CD4-positive, alpha-beta T cell treated with Interferon alpha-2 for 1 hour (primary cell): ENCODE measurements at regions not wholly inside any gene's neighbourhood (a gene's known extent, or its start where the extent isn't known, plus 50 kb on each side); places are given as distances from the start of the nearest gene placed in this dataset.

Experiments used
- DNase-seq, 2 donors: peaks; one replicate each; pipeline ENCODE4 v3.0.0-alpha.2; 2020 to 2022

DNA sequence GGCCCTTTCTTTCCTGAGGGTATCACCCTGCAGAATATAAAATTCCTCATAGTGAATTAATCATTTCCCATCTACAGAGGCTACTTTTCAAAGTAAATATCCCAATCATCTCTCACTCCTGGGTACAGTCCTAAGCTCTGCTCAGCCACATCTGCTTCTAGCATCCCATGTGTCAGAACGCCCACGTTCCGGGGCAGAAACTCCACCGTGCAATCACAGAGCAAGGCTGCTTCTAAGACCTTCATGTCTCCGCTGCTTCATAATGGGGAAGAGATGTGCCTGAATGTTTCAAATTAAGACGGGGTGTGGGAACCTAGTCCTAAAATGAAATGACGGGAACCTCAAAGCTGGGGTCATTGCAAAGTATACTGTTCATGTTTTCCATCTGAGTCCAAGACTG lies 208.8 kb upstream of the GMDS start:
- DNase-seq: no peak

DNA sequence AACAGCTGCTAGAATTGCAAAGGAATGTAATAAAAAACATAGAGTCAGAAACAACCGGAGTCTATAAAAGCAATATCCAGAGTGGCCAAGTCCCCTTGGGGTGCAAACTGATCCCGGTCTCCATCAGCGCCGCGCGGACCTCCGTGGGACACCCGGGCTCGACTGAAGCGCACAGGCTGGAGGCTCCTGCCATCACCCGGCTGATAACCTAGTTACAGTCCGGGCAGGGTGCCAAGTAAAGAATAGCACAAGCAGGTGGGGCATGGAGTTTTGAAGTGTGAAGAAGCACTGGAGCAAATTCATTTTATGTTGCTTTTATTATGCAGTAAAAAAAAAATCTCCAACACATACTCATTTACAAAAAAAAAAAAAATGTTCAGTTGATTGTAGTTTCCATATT lies 205.1 kb upstream of the GMDS start:
- DNase-seq: no peak

DNA sequence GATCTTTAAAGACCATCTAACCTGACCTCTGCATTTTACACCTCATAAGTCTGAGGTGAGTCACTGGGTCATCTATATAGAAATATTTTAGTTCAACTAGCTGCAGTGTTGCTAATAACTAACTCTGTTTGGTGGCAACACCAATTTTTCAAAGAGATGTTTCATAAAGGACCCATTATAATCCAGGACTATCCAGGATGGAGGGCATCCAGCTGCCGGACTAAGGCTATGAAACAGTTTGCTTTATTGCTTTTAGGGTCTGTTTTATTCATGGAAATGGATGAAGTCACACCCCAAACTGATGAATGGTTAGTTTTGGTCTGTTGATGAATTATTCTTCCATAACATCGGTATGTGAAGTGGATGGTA lies 204.2 kb upstream of the GMDS start:
- no peak for DNase-seq

DNA sequence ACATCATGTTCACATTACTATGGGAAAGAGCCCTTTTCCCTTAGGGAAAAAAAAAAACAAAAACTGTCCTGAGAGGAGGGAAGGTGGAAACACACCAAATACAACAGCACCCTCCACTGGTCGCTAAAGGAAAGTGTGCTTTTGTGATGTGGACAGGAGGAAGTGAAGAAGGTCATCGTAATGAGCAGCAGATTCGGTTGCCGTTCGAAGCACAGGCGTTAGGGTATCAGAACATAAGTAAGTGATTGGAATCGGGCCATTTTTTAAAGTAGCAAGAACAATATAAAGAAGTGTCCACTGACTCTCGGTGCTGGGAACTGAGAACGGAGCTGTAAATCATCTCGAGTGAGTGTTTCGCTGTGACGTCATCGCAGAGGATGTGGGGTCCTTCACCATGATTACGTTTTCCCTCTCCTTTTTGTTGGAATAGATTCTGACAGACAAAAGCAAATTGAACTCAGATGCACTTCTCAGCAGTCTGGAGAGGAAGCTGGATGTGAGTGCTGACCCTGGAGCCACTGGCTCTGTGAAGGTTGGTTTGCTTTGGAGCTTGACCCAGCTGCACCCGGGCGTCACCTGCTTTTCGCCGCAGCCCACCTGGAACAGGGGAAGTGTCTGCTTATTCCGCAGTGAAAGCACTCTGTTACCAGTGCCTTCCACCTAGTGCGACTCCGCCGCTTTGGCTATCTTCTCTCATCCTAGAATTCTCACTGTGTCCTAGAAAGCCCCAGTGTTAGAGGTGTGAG lies 203.6 kb upstream of the GMDS start:
- peak; percentile 8 to 28 for DNase-seq

DNA sequence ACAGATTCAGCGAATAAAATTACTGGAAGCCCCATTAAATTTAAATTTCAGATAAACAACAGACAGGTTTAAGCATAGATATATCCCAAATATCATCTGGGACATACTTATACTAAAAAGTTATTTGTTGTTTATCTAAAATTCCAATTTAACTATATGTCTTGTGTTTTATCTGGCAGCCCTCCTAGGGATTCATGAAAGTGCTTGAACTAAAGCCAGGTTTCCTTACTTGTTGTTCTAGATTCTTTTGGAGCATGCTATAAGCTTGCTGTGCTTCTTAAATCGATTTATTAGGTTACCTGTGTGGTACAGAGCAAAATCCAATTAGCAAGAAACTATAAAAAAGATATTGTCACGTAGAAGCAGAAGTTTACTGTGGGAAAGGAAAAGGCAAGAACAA lies 202.5 kb upstream of the GMDS start:
- DNase-seq: no peak

DNA sequence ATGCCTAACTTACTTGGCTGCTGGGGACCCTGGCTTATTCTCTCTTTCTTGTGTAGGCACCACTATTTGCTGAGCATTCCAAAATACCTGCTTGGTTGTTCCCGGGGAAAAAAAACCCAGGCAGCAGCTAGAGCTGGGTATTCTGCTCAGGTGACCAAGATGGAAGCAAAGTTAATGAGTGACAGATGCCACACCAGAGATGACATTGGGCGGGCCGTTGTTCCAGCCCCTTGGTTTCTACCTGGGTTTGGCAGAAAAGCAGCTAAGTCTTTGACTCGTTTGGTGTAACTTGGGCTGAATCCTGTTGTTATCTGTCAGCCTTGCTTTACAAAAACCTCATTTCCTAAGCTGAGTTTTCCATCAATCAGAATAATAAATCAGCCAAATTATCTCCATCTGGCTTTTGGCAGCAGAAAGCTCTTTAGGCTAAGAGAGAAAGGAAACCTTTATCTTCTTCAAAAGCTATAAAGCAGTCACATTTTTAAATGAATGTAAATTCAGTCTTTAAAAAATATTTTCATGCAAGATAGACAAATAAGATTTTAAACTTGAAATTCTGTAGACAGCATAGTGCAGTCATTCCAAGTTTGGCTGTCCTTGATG lies 202.0 kb upstream of the GMDS start:
- DNase-seq: no peak

DNA sequence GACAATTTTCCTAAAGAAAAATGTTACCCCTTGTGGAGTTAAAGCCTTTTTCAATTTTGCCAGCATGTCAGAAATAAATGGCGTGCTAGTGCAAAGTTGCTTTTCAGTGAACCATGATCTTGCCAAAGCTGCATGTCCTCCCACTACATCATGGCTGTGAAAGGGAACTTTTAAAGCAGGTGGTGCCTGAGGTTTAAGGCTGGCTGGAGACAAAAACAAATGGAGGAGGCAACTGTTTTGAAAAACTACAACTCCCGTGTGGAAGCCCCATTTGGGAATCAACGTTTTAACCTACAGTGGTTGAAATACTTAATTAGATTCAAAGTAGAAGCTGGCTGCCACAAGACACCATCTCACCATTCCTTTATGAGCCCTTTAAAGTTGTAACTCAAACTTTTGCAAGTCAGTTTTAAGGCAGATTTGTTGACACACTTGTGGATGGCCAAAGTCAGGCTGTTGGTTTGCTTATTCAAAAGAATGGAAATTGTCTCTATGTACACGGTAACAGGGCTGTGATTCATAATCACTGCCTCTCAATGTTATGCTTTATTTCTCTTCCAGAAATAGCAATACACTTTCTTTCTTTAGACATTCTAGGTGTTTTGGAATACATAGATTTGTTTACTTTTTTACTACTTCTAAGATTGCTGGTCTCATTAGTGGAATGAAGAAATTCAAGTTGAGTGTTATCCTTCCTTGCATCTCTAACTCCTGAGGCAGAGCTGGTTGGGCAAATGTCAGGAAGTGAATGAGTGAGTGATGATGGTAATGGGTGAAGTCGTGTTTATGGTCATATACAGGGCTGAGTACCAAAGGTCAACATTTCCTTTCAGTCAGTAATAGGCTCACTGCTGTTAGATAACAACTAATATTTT lies 196.4 kb upstream of the GMDS start:
- no peak for DNase-seq

DNA sequence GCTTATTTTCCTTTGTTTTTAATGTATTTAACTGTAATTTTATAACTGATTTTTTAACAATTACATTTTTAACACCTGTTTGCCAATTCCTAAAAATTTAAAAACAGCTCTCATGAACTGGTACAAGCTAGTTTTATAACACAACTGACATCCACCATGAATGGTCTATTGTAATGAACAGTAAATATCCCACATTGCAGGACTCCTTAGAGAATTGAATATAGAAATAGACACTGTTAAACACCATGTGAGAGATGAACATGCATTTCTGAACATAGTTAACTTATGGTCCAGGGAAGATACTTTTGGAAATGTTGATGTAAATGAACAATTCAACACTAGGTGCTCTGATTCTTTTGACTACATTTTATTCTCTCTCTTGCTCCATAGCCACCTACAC lies 195.1 kb upstream of the GMDS start:
- no peak for DNase-seq

DNA sequence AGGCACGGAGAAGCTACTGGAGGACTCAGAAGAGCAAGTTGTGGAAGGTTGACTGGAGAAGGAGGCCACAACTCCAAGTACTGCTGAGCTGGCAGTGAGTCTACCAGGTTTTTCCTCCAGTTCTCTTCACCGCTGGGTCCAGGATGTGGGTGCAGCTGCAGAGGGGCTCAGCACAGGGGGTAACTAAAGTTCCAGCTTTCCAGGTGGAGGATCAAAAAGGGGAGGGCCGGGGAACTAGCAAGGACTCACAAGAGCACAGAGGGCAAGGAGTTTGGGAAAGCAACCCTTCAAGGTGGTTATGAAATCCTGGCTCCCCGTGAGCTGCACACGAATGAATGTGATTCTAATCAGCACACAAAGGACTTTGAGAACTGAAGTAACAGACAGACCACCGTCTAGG lies 194.2 kb upstream of the GMDS start:
- DNase-seq: no peak

DNA sequence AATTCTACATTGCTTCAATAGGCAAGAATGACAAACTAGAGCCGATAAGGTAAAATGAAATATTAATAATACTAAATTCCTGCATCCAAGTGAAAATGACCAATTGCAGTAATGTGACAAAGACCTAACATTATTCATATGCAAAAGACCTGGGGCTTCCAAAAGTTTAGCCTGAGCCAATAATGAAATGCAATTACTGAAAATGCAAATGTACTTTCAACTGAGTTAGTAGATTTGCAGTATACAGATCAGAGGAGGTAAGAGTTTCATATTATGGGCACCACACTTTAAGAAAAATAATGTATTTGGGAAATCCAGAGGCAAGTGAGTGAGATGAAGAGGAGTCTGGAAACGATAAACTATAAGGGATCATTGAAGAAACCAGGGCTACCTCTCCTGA lies 193.7 kb upstream of the GMDS start:
- DNase-seq: no peak

DNA sequence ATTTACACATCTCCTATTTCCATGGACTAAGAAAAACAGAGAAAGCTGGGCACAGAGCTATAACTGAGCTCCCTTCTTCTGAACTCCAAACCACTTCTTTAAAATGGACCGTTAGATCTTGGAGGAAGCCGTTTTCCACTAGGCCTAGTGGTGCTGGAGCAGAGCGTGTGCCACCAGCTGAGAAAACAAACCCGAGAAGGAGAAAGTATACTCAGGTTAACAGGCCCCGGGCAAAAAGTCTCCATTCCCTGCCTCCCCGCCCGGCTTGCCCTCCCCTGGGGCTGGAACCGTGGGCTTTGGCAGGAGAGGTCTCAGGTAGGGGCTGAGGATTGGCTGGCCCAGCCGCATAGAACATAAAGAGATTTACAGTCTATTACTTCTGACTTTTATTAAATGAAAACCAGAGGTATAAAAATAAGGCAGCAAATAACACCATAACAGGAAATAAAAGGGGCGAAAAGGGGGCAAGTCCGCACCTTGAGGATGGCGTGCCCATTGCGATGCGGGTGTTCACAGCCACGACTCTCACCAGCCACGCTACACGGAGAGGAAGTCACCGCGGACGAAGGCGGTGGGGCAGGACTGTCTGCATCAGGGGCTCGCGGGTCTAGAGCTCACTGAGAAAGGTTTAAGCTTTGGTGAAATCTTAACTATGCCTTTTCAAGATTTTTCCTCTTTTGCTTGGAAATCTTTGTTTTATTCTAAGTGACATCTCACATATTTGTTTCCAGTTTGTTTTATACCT lies 191.2 kb upstream of the GMDS start:
- no peak for DNase-seq

DNA sequence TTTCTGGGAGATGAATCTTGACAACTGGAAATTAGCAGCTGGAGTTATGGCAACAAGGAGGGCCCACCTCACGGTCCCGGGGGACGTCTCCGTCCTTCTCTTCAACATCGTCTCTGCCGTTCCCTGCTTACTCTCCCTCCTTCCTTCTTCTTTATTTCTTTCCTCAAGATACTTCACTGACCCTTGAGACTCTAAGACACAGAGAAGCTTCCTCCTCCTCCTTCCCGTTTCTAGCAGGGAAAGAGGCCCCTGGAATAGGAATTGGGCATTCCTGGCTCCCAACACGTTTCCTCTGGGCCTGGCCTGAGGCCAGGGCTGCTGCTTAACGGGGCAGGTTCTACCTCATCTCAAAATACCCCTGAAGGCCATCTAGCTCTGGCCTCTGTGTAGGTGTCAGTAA lies 189.9 kb upstream of the GMDS start:
- no peak for DNase-seq

DNA sequence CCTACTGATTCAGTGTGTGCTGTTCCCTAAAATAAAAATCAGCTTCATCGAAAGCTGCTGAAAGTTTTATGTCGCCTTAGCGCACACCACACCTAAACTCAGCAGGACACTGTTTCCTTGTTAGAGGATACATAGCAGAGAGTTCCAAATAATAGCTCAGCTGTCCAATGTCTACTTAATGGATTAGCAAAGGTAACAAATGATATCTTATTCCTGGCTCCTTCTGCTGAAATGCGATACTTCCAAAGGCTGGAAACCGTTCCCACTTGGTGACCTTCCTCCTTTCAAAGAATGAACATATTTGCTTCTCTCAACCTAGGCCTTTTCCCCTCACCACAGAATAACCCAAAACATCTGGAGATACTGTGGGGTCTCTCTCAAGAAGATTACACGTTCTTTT lies 189.5 kb upstream of the GMDS start:
- no peak for DNase-seq

DNA sequence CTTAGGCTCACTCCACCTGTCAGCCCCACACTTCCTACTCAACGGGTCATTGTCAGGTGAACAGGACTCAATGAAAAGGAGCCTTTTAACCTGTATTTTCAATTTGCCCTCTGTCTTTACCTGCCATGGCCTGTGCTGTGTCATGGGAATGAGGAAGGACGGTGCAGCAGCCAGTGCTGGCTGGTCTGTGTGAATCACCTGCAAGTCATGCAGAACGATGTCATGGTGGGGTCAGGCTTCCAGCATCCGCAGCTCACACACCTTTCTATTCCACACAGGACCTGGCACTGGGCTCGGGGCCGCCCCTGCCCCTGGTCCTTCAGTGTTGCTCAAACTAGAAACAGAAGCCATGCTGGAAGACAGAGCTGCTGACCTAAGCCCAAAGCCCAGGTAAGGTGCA lies 188.7 kb upstream of the GMDS start:
- no peak for DNase-seq

DNA sequence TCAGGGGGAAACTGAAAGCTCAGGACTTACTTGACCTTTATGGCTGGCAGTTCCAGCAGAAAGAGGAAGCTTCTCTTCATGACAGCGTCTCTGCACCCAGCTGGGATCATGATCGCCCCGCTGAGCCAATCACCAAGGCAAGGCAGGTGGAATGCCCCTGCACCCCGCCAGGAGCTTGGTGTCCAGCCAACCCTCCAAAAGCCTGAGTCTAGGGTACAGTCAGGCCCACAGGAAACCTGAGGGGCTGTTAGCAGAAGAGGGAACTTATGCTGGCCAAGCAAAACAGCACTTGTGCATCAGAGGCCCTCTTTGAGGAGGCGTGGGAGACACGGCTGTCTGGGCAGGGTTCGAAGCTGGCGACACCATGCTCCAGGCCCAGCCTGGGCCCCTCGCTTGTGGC lies 188.3 kb upstream of the GMDS start:
- DNase-seq: no peak

DNA sequence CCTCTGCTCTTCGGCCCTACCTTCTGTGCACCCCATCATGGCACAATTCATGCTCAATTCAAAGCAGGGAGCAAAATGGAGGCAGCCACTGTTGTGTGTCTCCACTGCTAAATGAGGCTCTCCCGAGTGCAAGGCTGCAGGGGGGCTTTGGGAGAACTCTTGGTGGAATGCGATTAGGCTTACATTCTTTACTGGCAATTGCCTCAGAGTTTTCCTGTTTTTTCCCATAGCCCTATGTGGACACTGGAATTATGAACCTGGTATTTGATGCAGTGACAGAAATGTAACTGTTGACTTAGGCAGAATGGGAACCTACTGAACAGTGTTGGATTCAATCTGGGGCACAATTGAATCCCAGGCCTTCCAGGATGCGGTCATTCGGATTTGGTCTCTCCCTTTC lies 187.9 kb upstream of the GMDS start:
- no peak for DNase-seq

DNA sequence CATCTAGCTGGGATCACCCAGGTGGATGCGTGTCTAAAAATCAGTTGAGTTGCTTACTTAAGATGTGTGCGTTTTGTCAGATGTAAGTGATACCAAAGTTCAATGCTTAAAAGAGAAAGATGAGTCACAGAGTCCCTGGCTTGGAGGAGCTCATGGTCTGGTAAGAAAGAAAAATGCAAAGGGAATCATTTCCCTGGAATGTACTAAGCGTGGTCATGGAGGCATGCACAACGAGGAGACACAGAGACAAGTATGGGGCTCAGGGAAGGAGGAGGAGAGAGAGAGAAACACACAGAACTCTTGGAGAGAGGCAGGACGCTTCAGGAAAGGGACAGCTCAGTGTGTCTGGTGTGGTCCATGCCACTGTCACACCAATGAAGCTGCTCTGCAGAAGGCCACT lies 186.9 kb upstream of the GMDS start:
- no peak for DNase-seq

DNA sequence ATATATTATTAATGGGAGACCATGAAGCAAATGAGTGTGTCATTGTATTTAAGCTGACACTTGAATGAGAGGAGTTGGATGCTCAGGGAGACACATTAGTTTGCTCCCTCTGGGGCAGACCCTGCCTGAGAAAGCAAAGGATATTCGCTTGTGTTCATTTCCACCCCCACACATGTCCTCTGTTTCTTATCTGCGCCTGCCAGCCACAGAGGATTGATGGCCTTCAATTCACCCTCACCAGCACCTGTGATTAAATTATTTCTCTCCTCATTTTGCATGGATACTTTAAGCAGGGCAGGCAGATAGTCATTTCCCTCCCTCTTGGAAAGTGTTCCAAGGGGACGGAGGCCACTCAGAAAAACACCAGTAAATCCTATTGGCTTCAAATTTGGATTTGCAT lies 185.2 kb upstream of the GMDS start:
- DNase-seq: no peak

DNA sequence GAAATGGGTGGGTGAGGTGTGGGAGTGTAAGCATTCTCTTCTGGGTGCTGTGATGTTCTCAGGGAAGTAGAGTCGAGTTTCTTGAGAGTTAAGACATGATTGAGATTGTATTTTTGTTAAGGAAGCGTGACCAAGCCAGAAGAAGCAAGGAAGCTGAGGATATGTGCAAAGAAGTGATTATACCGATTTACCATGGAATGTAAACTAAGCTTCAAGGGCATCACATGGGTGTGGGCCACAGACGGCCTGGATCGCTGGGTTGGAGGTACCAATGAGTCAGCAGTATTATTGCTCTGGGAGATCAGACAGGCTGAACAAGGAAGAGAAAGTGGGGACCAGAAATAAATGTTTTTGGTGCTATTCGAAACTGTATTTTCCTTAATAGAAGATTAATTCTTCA lies 184.1 kb upstream of the GMDS start:
- no peak for DNase-seq

DNA sequence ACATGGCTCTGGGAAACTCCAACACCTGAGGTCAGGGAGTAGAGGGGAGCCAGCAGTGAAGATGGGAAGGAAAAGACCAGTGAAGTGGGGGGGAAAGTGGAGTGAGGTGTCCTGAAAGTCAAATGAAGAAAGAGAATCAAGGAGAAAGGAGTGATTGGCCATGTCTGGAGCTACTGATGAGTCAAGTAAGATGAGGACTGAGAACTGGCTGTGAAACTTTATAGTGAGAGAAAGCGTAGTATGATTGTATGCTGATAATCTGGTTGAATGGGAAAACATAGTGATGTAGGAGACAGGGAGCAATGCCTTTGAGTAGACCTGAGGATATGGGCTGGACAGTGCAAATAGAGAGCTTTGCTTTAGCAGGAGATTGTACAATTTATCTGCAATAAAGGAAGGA lies 183.6 kb upstream of the GMDS start:
- DNase-seq: no peak

DNA sequence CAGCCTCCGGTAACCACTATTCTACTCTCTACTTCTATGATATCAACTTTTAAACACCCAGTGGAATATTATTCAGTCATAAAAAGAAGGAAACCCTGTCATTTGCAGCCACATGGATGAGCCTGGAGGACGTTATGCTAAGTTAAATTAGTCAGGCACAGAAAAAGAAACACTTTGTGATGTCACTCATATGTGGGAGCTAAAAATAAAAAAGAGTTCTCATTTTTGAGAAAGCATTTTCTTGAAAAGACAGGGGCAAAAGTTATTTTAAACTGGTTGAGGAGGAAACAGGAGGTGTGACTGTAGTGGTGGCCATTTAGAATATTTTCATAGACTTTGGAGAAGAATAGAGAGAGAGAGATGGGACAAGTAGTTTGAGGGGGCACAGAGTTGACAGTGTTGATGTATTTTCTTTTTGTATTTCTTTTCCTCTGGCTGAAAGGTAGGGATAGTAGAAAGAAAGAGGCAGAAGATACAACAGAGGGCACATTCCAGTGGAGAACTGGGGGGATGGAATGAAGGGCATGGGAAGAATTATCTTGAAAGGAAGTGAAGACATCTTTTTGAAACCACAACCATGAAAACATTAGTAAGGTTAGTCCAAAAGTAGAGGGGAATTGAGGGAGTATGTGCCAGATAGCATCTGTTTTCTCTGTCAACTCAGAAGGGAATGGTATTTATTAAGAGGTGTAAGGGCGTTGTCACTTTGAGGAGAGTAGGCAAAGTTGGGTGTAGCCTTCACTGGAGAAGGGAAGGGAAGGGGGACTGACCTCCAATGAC lies 181.3 kb upstream of the GMDS start:
- no peak for DNase-seq

DNA sequence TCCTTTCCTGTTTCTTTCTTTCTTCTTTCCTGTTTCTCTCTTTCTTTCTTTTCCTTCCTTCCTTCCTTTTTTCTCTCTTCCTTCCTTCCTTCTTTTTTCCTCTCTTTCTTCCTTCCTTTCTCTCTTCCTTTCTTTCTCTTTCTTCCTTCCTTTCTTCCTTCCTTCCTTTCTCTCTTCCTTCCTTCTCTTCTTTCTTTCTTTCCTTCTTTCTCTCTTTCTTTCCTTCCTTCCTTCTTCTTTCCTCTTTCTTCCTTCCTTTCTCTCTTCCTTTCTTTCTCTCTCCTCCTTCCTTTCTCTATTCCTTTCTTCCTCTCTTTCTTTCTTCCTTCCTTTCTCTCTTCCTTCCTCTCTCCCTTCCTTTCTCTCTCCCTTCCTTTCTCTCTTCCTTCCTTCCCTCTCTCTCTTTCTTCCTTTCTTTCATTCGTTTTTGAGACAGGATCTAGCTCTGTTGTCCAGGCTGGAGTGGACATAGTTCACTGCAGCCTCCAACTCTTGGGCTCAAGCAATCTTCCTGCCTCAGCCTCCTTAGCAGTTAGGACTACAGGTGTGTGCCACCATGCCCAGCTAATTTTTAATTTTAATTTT lies 170.8 kb upstream of the GMDS start:
- no peak for DNase-seq
